G401.6 (cell line): ENCODE measurements at regions not wholly inside any gene's neighbourhood (a gene's known extent, or its start where the extent isn't known, plus 50 kb on each side); places are given as distances from the start of the nearest gene placed in this dataset.

Source experiments
- FAIRE-seq: peaks from 2 replicates; lab custom pipeline; 2012; peaks lifted over from hg19 to GRCh38; lab: Jason Lieb, UNC

- no peak for FAIRE-seq
These were observed 160.0 kb downstream of the SMIM20 start for GRCh38 chr4:26073886-26074560.

- no peak for FAIRE-seq
These were observed 160.9 kb downstream of the SMIM20 start for GRCh38 chr4:26074712-26075430.

- FAIRE-seq, result no peak
These were observed 161.6 kb downstream of the SMIM20 start for GRCh38 chr4:26075583-26075982.

- FAIRE-seq, result no peak
These were observed 162.1 kb downstream of the SMIM20 start for GRCh38 chr4:26076000-26076587.

- no peak for FAIRE-seq
These were observed 162.9 kb downstream of the SMIM20 start for GRCh38 chr4:26076896-26077295.

- no peak for FAIRE-seq
These were observed 163.7 kb downstream of the SMIM20 start for GRCh38 chr4:26077756-26078155.

GRCh38 chr4:26080870-26081628 lies 167.0 kb downstream of the SMIM20 start:
- FAIRE-seq, result no peak

- peak; percentile 100 for FAIRE-seq
These were observed 167.9 kb downstream of the SMIM20 start for GRCh38 chr4:26081795-26082498.

- no peak for FAIRE-seq
These were observed 168.5 kb downstream of the SMIM20 start for GRCh38 chr4:26082565-26082964.

GRCh38 chr4:26083987-26084386 lies 170.0 kb downstream of the SMIM20 start:
- peak; percentile 99 for FAIRE-seq

GRCh38 chr4:26084414-26084813 lies 170.4 kb downstream of the SMIM20 start:
- FAIRE-seq, result no peak

- FAIRE-seq, result peak; percentile 66
These were observed 171.5 kb downstream of the SMIM20 start for GRCh38 chr4:26085551-26085950.

- FAIRE-seq, result no peak
These were observed 172.8 kb downstream of the SMIM20 start for GRCh38 chr4:26086621-26087441.

GRCh38 chr4:26088433-26088928 lies 174.5 kb downstream of the SMIM20 start:
- FAIRE-seq, result no peak

- no peak for FAIRE-seq
These were observed 179.5 kb downstream of the SMIM20 start for GRCh38 chr4:26093551-26093950.

- FAIRE-seq, result no peak
These were observed 180.1 kb downstream of the SMIM20 start for GRCh38 chr4:26094076-26094475.

- FAIRE-seq, result no peak
These were observed 180.9 kb downstream of the SMIM20 start for GRCh38 chr4:26094911-26095310.

- FAIRE-seq, result no peak
These were observed 185.9 kb downstream of the SMIM20 start for GRCh38 chr4:26099967-26100366.

- FAIRE-seq, result no peak
These were observed 187.0 kb downstream of the SMIM20 start for GRCh38 chr4:26101011-26101410.

- no peak for FAIRE-seq
These were observed 190.2 kb downstream of the SMIM20 start for GRCh38 chr4:26104056-26104685.

GRCh38 chr4:26105337-26105736 lies 191.3 kb downstream of the SMIM20 start:
- FAIRE-seq, result no peak
